ENCODE measurements at regions not wholly inside any gene's neighbourhood (a gene's known extent, or its start where the extent isn't known, plus 50 kb on each side); places are given as distances from the start of the nearest gene placed in this dataset.

DNA sequence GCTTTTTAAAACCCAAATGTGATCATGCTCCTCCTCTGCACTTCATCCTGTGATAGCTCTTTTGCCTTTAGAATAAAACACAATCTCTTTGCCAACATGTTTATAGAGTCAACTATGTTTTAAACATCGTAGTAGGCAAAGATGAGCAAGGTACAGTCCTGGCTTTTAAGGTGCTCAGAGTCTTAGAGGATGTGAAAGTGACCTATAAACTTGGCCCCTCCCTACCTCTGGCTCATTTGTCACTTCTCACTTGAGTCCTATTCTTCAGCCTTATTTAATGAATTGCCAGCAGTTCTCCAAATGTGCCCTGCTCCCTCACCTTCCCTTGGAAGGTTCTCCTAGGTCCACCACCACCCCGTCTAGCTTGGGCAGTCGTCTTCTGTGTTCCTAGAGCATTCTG, 617.0 kb upstream of the NR5A2 start:
- TF ChIP-seq, protein P1, sequence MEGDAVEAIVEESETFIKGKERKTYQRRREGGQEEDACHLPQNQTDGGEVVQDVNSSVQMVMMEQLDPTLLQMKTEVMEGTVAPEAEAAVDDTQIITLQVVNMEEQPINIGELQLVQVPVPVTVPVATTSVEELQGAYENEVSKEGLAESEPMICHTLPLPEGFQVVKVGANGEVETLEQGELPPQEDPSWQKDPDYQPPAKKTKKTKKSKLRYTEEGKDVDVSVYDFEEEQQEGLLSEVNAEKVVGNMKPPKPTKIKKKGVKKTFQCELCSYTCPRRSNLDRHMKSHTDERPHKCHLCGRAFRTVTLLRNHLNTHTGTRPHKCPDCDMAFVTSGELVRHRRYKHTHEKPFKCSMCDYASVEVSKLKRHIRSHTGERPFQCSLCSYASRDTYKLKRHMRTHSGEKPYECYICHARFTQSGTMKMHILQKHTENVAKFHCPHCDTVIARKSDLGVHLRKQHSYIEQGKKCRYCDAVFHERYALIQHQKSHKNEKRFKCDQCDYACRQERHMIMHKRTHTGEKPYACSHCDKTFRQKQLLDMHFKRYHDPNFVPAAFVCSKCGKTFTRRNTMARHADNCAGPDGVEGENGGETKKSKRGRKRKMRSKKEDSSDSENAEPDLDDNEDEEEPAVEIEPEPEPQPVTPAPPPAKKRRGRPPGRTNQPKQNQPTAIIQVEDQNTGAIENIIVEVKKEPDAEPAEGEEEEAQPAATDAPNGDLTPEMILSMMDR (IDR thresholded peaks at IDR 0.05): no peak
- TF ChIP-seq EZH2 (IDR thresholded peaks at IDR 0.05): no peak

Measured in neural progenitor cell (in vitro differentiated cells).